Adrenal gland (tissue), 9 donors: ENCODE measurements at regions not wholly inside any gene's neighbourhood (a gene's known extent, or its start where the extent isn't known, plus 50 kb on each side); places are given as distances from the start of the nearest gene placed in this dataset.

Source experiments
- DNase-seq, 7 donors: peaks; one replicate each; pipeline ENCODE4 v3.0.0-alpha.2; 2019 to 2020
- H3K27ac ChIP-seq, 5 donors: fragments of 200-600 bp; sonication (generic) in 4 of 5; 1 replicate in 3 of 5; 2 replicates in 2 of 5; pipeline versions ENCODE4 v1.5.1 to v1.8.0; 2016 to 2020; ENCODE audit warnings: mild to moderate bottlenecking in 1 of 5
- H3K27me3 ChIP-seq: fragments of 200-600 bp; 2 replicates; pipeline ENCODE4 v1.8.0; 2021
- H3K36me3 ChIP-seq, 2 donors: fragments of 200-600 bp; replicated peaks in 1 of 2; 1 replicate in 1 of 2; 2 replicates in 1 of 2; pipeline versions ENCODE4 v1.5.1 to v1.8.0; 2018 to 2022
- H3K4me1 ChIP-seq, 2 donors: fragments of 200-600 bp; replicated peaks in 1 of 2; 1 replicate in 1 of 2; 2 replicates in 1 of 2; pipeline versions ENCODE4 v1.5.1 to v1.8.0; 2018 to 2021
- H3K4me3 ChIP-seq, 4 donors: fragments of 200-600 bp; sonication (generic) in 3 of 4; one replicate each; pipeline ENCODE4 v1.5.1; 2016 to 2018
- H3K9me3 ChIP-seq, 3 donors: fragments of 200-600 bp; sonication (generic) in 1 of 3; replicated peaks in 1 of 3; 1 replicate in 2 of 3; 2 replicates in 1 of 3; pipeline versions ENCODE4 v1.5.1 to v1.8.0; 2016 to 2021
- POLR2A ChIP-seq, 2 donors: fragments of 450-650 bp; IDR thresholded peaks; one replicate each; pipeline ENCODE4 v1.6.1; 2017; ENCODE audit warnings: antibody characterized with exemption in 2 of 2, mild to moderate bottlenecking in 2 of 2, moderate library complexity in 1 of 2
- WGBS, 4 donors: extraction: QIAGEN DNeasy Blood & Tissue Kit in 2 of 4; methylation state at CpG; one replicate each; pipeline versions ENCODE4 v1.1.5 to v1.1.7; 2013 to 2017; 5-methylcytosine and 5-hydroxymethylcytosine counted together
- intact Hi-C, 2 donors: fragments of 100-400 bp; cut with DNase I; formaldehyde crosslinking; loops; one replicate each; pipeline versions ENCODE4 v1.14.1 to v1.15.0; 2022 to 2023
- TF ChIP-seq, protein P1 (sequence below), 6 experiments: fragments of 450-650 bp in 4 of 6; fragments of 200-600 bp in 2 of 6; sonication (generic) in 1 of 6; IDR thresholded peaks; 1 replicate in 5 of 6; 2 replicates in 1 of 6; pipeline versions ENCODE4 v1.5.1 to v1.8.0; 2016 to 2021; ENCODE audit warnings: antibody characterized with exemption in 6 of 6, mild to moderate bottlenecking in 2 of 6, moderate library complexity in 1 of 6
- donor health status: healthy with polysubstance abuse.
- donor health status: Bipolar disorder and iron deficiency.
- donor health status: DM: yes; HTN: yes; CAD: no.
- donor health status: DM: no; HTN: no; CAD: no.
- donor health status: DM: no; HTN: no; CAD: no.

DNA sequence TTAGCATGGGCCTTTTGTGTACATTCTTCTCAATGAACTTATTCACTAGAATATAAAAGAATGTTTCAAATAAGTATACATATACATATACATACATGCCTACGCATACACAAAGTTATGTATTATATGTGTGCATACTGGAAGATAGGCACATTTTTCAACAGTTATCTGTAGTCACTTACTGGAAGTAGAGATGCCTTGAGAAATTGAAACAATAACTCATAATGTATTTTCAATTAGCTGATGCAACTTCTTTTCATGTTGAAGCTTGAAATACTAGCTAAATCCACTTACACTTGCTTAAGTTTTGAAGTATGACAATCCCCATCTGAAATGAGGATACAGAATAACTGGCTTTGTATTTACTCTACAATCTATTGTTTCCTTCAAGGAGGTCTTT lies 469.0 kb upstream of the PTGER4 start:
- Histone ChIP-seq H3K4me1 (no peaks in the 10 kb centered on the region), H3K4me3 (no peak overlapping the region), H3K27me3 (no peaks in the 10 kb centered on the region), H3K27ac (no peak overlapping the region), H3K36me3 (no peaks in the 10 kb centered on the region), H3K9me3 (no peaks in the 10 kb centered on the region)
- TF ChIP-seq, protein P1, sequence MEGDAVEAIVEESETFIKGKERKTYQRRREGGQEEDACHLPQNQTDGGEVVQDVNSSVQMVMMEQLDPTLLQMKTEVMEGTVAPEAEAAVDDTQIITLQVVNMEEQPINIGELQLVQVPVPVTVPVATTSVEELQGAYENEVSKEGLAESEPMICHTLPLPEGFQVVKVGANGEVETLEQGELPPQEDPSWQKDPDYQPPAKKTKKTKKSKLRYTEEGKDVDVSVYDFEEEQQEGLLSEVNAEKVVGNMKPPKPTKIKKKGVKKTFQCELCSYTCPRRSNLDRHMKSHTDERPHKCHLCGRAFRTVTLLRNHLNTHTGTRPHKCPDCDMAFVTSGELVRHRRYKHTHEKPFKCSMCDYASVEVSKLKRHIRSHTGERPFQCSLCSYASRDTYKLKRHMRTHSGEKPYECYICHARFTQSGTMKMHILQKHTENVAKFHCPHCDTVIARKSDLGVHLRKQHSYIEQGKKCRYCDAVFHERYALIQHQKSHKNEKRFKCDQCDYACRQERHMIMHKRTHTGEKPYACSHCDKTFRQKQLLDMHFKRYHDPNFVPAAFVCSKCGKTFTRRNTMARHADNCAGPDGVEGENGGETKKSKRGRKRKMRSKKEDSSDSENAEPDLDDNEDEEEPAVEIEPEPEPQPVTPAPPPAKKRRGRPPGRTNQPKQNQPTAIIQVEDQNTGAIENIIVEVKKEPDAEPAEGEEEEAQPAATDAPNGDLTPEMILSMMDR (IDR thresholded peaks at IDR 0.05): no peak
- no peak for TF ChIP-seq POLR2A (IDR thresholded peaks at IDR 0.05)
- DNase-seq: no peak
- intact Hi-C loops: no loop called here
- 90 to 100% (median 96%) methylated on average over 1 of the region's 1 CpG for WGBS, 4 donors

DNA sequence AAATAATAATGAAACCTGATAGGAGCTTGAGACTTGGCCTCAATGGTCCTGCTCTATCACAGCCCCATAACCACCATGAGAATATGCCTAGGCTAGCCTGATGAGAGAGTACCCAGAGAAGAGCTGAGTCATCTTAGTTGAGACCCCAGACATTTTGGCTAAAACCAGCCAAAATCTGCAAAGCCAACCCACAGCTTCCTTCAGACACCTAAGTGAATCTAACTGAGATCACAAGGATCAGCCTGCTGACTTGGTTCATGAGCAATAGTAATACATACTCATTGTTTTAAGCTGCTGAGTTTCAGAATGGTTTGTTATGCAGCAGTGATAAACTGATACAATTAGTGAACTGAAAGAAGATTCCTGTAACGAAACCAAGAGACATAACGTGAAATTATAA lies 473.7 kb upstream of the PTGER4 start:
- H3K4me1 ChIP-seq: peaks cover 0 to 8% of the 10 kb centered on the region in 2 donors
- H3K4me3 ChIP-seq: no peak overlapping the region
- WGBS, 4 donors: 76 to 82% (median 80%) methylated on average over 2 of the region's 2 CpGs
- intact Hi-C loops: no loop called here
- H3K27ac ChIP-seq: no peak overlapping the region
- no peaks in the 10 kb centered on the region for H3K36me3 ChIP-seq
- TF ChIP-seq, protein P1 (IDR thresholded peaks at IDR 0.05): no peak
- no peak for TF ChIP-seq POLR2A (IDR thresholded peaks at IDR 0.05)
- no peak for DNase-seq
- H3K27me3 ChIP-seq: no peaks in the 10 kb centered on the region
- peaks cover 0 to 3% (median 0%) of the 10 kb centered on the region in 3 donors for H3K9me3 ChIP-seq

DNA sequence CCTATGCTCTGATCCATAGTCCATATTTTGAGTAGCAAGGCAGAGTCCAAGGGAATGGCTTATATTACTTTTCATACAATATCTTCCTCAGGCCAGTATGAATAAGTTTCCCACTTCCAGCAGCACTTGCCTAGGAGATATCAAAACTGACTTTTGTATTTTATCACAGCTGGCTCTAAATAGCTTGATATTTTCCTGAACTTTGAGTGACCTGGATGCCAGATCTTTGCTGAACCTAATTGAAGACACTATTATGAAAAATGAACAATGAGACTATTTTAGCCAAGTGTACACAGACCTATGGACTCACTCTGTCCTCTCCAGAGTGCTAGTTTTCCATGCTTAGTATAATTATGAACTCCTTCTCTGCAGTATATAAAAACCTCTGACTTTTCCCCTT lies 475.6 kb upstream of the PTGER4 start:
- Histone ChIP-seq H3K27me3 (no peaks in the 10 kb centered on the region), H3K4me3 (no peak overlapping the region), H3K9me3 (peaks cover 0 to 3% (median 0%) of the 10 kb centered on the region in 3 donors), H3K27ac (no peak overlapping the region), H3K36me3 (no peaks in the 10 kb centered on the region), H3K4me1 (peaks cover 0 to 8% of the 10 kb centered on the region in 2 donors)
- no peak for DNase-seq
- no peak for TF ChIP-seq POLR2A (IDR thresholded peaks at IDR 0.05)
- TF ChIP-seq, protein P1 (IDR thresholded peaks at IDR 0.05): no peak
- intact Hi-C loops: no loop called here

DNA sequence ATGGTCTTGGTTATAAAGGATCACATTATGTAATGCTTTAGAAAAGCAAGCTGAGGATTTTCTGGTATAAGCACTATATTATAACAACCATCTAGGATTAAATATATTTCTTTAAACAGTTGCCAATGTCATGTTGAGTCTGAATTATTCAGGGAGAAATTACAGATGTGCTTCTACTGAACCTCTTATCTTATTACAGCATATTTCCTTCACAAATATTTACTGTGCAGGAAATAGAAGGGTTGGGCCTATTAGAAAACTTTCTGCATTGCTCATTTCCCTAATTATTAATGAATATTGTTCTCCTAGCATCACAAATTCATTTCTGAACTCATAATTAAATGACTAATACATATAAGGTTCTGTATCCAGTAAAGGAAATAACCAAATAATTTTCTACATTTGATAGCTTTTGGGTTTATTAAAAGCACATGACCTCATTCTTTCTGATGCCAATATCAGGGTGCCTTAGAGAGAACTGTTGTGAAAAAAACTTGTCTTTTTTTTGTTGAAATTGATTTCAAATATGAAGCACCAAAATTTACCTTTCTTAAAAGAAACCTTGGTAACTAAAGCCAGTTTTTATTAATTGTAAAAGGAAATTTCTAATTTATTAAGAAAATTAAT lies 476.8 kb upstream of the PTGER4 start:
- Histone ChIP-seq H3K27me3 (no peaks in the 10 kb centered on the region), H3K9me3 (peaks cover 0 to 3% (median 0%) of the 10 kb centered on the region in 3 donors), H3K27ac (no peak overlapping the region), H3K4me3 (no peak overlapping the region), H3K36me3 (no peaks in the 10 kb centered on the region), H3K4me1 (peaks cover 0 to 8% of the 10 kb centered on the region in 2 donors)
- no peak for DNase-seq
- TF ChIP-seq POLR2A (IDR thresholded peaks at IDR 0.05): no peak
- TF ChIP-seq, protein P1 (IDR thresholded peaks at IDR 0.05): no peak
- intact Hi-C loops: no loop called here
